HepG2 (cell line): ENCODE measurements at regions not wholly inside any gene's neighbourhood (a gene's known extent, or its start where the extent isn't known, plus 50 kb on each side); places are given as distances from the start of the nearest gene placed in this dataset.

Source experiments
- ATM ChIP-seq: fragments of 450-650 bp; IDR thresholded peaks from 2 replicates; pipeline ENCODE4 v1.7.1; 2017; ENCODE audit warnings: mild to moderate bottlenecking, borderline replicate concordance
- BCL3 ChIP-seq: sonication (generic); formaldehyde crosslinking; IDR thresholded peaks from 2 replicates; pipeline ENCODE4 v1.5.1; 2020; ENCODE audit warnings: mild to moderate bottlenecking, missing genetic modification reagents, moderate library complexity
- HMGXB4 ChIP-seq, 2 experiments: sonication (generic) in 1 of 2; formaldehyde crosslinking in 1 of 2; IDR thresholded peaks; 2 replicates each; pipeline versions ENCODE4 v1.4.0 to v1.6.1; 2018 to 2020; ENCODE audit warnings: missing genetic modification reagents in 2 of 2, borderline replicate concordance in 1 of 2, low read depth in 1 of 2, mild to moderate bottlenecking in 1 of 2, missing biosample characterization in 1 of 2
- HOXA5 ChIP-seq: sonication (generic); formaldehyde crosslinking; IDR thresholded peaks from 2 replicates; pipeline ENCODE4 v1.4.0; 2020; ENCODE audit warnings: missing genetic modification reagents
- TAF1 ChIP-seq: sonication (generic); formaldehyde crosslinking; IDR thresholded peaks from 2 replicates; pipeline ENCODE4 v1.4.0; 2020; ENCODE audit warnings: missing genetic modification reagents
- ZBTB40 ChIP-seq, 2 experiments: fragments of 450-650 bp in 1 of 2; sonication (generic) in 1 of 2; formaldehyde crosslinking in 1 of 2; IDR thresholded peaks; 2 replicates each; pipeline versions ENCODE4 v1.6.1 to v1.8.0; 2016 to 2022; ENCODE audit warnings: antibody characterized with exemption in 1 of 2, mild to moderate bottlenecking in 1 of 2, missing genetic modification reagents in 1 of 2
- ZNF687 ChIP-seq: sonication (generic); formaldehyde crosslinking; IDR thresholded peaks from 2 replicates; pipeline ENCODE4 v1.5.1; 2020; ENCODE audit warnings: mild to moderate bottlenecking, missing genetic modification reagents, moderate library complexity
- ZNF883 ChIP-seq: sonication (generic); formaldehyde crosslinking; IDR thresholded peaks from 2 replicates; pipeline ENCODE4 v1.5.1; 2020; ENCODE audit warnings: mild to moderate bottlenecking, missing genetic modification reagents; ENCODE audit errors: not compliant biosample characterization
- ZZZ3 ChIP-seq: sonication (generic); formaldehyde crosslinking; IDR thresholded peaks from 2 replicates; pipeline ENCODE4 v1.4.0; 2020; ENCODE audit warnings: missing genetic modification reagents, mild to moderate bottlenecking, borderline replicate concordance

DNA sequence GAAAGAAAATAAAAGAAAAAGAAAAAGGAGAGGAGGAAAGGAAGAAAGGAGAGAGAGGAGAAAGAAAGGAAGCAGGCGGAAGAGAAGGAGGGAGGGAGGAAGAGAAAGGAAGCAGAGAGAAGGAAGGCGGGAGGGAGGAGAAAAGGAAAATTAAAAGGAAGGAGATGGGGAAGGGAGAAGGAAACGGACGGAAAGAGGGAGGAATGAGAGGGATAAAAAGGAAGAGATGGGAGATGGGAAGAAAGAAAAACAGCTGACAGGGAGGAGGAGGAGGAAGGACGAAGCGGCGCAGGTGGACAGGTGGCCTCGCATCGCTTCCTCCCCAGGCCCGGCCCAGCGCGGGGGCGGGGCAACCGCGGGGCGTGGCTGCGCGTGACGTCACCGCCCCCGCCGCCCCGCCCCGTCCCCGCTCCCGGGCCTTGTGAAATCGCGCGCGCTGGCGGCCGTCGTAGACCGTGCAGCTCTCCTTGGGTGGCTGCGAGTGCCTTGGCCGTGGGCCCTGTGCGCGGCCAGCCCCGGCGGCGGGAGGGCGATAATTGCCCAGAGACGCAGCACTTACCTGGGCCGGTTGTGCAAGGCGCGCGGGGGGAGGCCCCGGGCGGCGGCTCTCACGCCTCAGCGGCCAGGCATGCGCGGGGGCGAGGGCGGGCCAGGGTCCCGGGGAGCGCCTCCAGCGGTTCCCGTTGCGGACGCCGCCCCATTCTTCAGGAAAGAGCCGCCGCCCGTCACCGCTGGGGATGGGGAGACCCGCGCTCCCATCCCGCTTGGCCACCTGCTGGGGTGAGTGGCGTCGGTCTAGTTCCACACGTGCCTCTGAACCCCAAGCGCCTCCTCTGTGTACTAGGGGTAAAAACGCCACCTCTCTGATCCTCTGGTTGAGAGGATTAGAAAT, 49.6 kb upstream of the FOXE1 start (continued):
- TF ChIP-seq HMGXB4 (CRISPR knock-in tag; IDR thresholded peaks at IDR 0.05; ENCODE audit: borderline replicate concordance in 1 of 2, low read depth in 1 of 2) = 0 out of 4 replicates have a peak, but pooled peaks of 1 of the 2 experiments have one; percentile 35
- peak; percentile 88 for TF ChIP-seq ZNF687
- no peak for TF ChIP-seq ZBTB40 (IDR thresholded peaks at IDR 0.05)
- TF ChIP-seq ZBTB40 (CRISPR knock-in tag; IDR thresholded peaks at IDR 0.05) = peak; percentile 66; the same call in 1 of the 2 replicates
- no peak for TF ChIP-seq ZZZ3 (CRISPR knock-in tag)
- 0 out of 2 replicates have a peak, but pooled peaks have one; percentile 19 for TF ChIP-seq TAF1
- peak; percentile 69; the same call in 1 of the 2 replicates for TF ChIP-seq BCL3 (CRISPR knock-in tag)
- TF ChIP-seq ZNF883 (CRISPR knock-in tag) = peak; percentile 49
- peak; percentile 55; the same call in 1 of the 2 replicates for TF ChIP-seq HOXA5 (CRISPR knock-in tag)
- 0 out of 2 replicates have a peak, but pooled peaks have one; percentile 65 for TF ChIP-seq ATM
